SK-N-SH (cell line): ENCODE measurements at regions not wholly inside any gene's neighbourhood (a gene's known extent, or its start where the extent isn't known, plus 50 kb on each side); places are given as distances from the start of the nearest gene placed in this dataset.

Experiments used
- CTCF ChIP-seq: fragments of 200-600 bp; sonication (generic); IDR thresholded peaks from 2 replicates; pipeline ENCODE4 v1.6.1; 2017; ENCODE audit warnings: antibody characterized with exemption, mild to moderate bottlenecking, moderate library complexity
- FOXJ3 ChIP-seq: sonication (generic); formaldehyde crosslinking; IDR thresholded peaks from 2 replicates; pipeline ENCODE4 v1.5.1; 2020; ENCODE audit warnings: mild to moderate bottlenecking, missing genetic modification reagents
- GATA2 ChIP-seq: sonication (generic); formaldehyde crosslinking; IDR thresholded peaks from 2 replicates; pipeline ENCODE4 v1.5.0; 2020; ENCODE audit warnings: mild to moderate bottlenecking, missing genetic modification reagents
- JUND ChIP-seq: IDR thresholded peaks from 2 replicates; pipeline ENCODE4 v1.4.0; 2012
- MXI1 ChIP-seq: IDR thresholded peaks from 2 replicates; pipeline ENCODE4 v1.6.1; 2012; ENCODE audit warnings: mild to moderate bottlenecking, low read depth, low read length, improper control_type of control experiment
- POLR2AphosphoS5 ChIP-seq: IDR thresholded peaks from 2 replicates; pipeline ENCODE4 v1.6.1; 2012; ENCODE audit warnings: low read depth, low read length
- RAD21 ChIP-seq: IDR thresholded peaks from 2 replicates; pipeline ENCODE4 v1.6.1; 2012; ENCODE audit warnings: mild to moderate bottlenecking, low read length
- RCOR1 ChIP-seq: fragments of 150-350 bp; IDR thresholded peaks from 2 replicates; pipeline ENCODE4 v1.6.1; 2017; ENCODE audit warnings: antibody characterized with exemption, low read length
- RXRA ChIP-seq: IDR thresholded peaks from 2 replicates; pipeline ENCODE4 v1.4.0; 2012; ENCODE audit warnings: low read depth, mild to moderate bottlenecking, borderline replicate concordance
- SIN3A ChIP-seq: IDR thresholded peaks from 2 replicates; pipeline ENCODE4 v1.6.1; 2012; ENCODE audit warnings: low read depth, mild to moderate bottlenecking, low read length, moderate library complexity, borderline replicate concordance
- SMC3 ChIP-seq: IDR thresholded peaks from 2 replicates; pipeline ENCODE4 v1.6.1; 2012; ENCODE audit warnings: low read depth, low read length, improper control_type of control experiment
- YY1 ChIP-seq: IDR thresholded peaks from 2 replicates; pipeline ENCODE4 v1.4.0; 2012; ENCODE audit warnings: low read depth, mild to moderate bottlenecking
- TF ChIP-seq, protein P1 (sequence below): fragments of 150-350 bp; IDR thresholded peaks from 2 replicates; pipeline ENCODE4 v1.6.1; 2016; ENCODE audit warnings: mild to moderate bottlenecking, low read depth, low read length

DNA sequence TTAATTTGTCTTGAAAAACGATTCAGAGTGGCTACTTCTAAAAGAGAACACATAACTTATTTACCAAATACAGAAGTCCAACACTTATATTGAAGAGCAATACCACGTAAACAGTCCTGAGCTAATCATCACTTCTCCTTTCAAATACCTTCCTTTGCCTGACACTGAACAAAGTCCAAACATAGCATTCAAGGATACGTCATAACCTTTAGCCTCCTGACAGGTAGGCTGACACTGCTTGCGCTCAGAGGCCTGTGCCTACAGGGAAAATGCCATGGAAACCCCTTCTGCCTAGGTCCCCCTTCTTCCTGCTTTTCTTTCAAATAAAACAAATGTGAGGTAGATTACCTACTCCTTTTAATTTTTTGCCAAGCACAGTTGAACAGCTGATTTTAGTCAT is 510.0 kb downstream of the INSC start:
- TF ChIP-seq YY1 (no peak), SMC3 (no peak), CTCF (no peak), SIN3A (no peak), MXI1 (no peak), POLR2AphosphoS5 (no peak), FOXJ3 (CRISPR knock-in tag) (no peak), GATA2 (CRISPR knock-in tag) (no peak), RAD21 (no peak), JUND (no peak), RXRA (no peak), RCOR1 (no peak)
- TF ChIP-seq, protein P1, sequence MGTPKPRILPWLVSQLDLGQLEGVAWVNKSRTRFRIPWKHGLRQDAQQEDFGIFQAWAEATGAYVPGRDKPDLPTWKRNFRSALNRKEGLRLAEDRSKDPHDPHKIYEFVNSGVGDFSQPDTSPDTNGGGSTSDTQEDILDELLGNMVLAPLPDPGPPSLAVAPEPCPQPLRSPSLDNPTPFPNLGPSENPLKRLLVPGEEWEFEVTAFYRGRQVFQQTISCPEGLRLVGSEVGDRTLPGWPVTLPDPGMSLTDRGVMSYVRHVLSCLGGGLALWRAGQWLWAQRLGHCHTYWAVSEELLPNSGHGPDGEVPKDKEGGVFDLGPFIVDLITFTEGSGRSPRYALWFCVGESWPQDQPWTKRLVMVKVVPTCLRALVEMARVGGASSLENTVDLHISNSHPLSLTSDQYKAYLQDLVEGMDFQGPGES, result no peak
